Common myeloid progenitor, CD34-positive (primary cell): ENCODE measurements at regions not wholly inside any gene's neighbourhood (a gene's known extent, or its start where the extent isn't known, plus 50 kb on each side); places are given as distances from the start of the nearest gene placed in this dataset.

Experiments used
- CTCF ChIA-PET: fragments of 350-600 bp; sonication (Branson Sonifier 250); formaldehyde crosslinking; loops from one replicate; lab custom pipeline; 2021; ENCODE audit warnings: antibody characterized with exemption; lab: Charles Lee
- POLR2A ChIA-PET: fragments of 350-600 bp; sonication (Branson Sonifier 250); formaldehyde crosslinking; loops from one replicate; lab custom pipeline; 2021; ENCODE audit warnings: antibody characterized with exemption; lab: Charles Lee
- DNase-seq, 3 donors: peaks; one replicate each; pipeline versions ENCODE4 v3.0.0 to v3.0.0-alpha.2; 2013
- H3K27ac ChIP-seq, 2 experiments: 1 replicate in 1 of 2; 2 replicates in 1 of 2; pipeline ENCODE4 v1.7.0; 2013; ENCODE audit warnings: inconsistent platforms in 2 of 2, low read length in 2 of 2, mild to moderate bottlenecking in 2 of 2, low read depth in 1 of 2, moderate library complexity in 1 of 2; ENCODE audit not compliant: severe bottlenecking in 2 of 2, insufficient read depth in 1 of 2, poor library complexity in 1 of 2
- H3K27me3 ChIP-seq, 5 experiments: replicated peaks in 2 of 5; 1 replicate in 3 of 5; 2 replicates in 2 of 5; pipeline versions ENCODE4 v1.6.1 to v1.7.0; 2013; ENCODE audit warnings: low read length in 4 of 5, mild to moderate bottlenecking in 2 of 5, moderate library complexity in 2 of 5, inconsistent platforms in 1 of 5; ENCODE audit not compliant: insufficient read depth in 5 of 5, control insufficient read depth in 4 of 5
- H3K36me3 ChIP-seq, 4 experiments: 1 replicate in 2 of 4; 2 replicates in 2 of 4; pipeline versions ENCODE4 v1.6.1 to v1.7.0; 2013; ENCODE audit warnings: low read length in 3 of 4, control low read depth in 1 of 4, mild to moderate bottlenecking in 1 of 4; ENCODE audit not compliant: control insufficient read depth in 4 of 4, insufficient read depth in 4 of 4
- H3K4me1 ChIP-seq, 4 experiments: 1 replicate in 3 of 4; 2 replicates in 1 of 4; pipeline versions ENCODE4 v1.6.1 to v1.7.1; 2013; ENCODE audit warnings: low read length in 3 of 4, mild to moderate bottlenecking in 3 of 4, control low read depth in 1 of 4, inconsistent platforms in 1 of 4, moderate library complexity in 1 of 4; ENCODE audit not compliant: control insufficient read depth in 4 of 4, insufficient read depth in 4 of 4; ENCODE audit errors: control extremely low read depth in 1 of 4
- H3K4me3 ChIP-seq, 7 experiments: 1 replicate in 4 of 7; 2 replicates in 3 of 7; pipeline versions ENCODE4 v1.5.1 to v1.7.0; 2013; ENCODE audit warnings: mild to moderate bottlenecking in 7 of 7, low read length in 6 of 7, moderate library complexity in 6 of 7, inconsistent platforms in 2 of 7, low read depth in 2 of 7, control low read depth in 1 of 7; ENCODE audit not compliant: insufficient read depth in 4 of 7, control insufficient read depth in 1 of 7; ENCODE audit errors: extremely low read depth in 1 of 7
- H3K9me3 ChIP-seq, 5 experiments: 1 replicate in 4 of 5; 2 replicates in 1 of 5; pipeline versions ENCODE4 v1.6.1 to v1.7.1; 2013; ENCODE audit warnings: low read length in 4 of 5, mild to moderate bottlenecking in 2 of 5, inconsistent platforms in 1 of 5, low read depth in 1 of 5, moderate library complexity in 1 of 5; ENCODE audit not compliant: control insufficient read depth in 4 of 5, insufficient read depth in 2 of 5; ENCODE audit errors: control extremely low read depth in 1 of 5
- WGBS: methylation state at CpG from one replicate; pipeline ENCODE4 v1.1.5; 2013; ENCODE audit not compliant: insufficient coverage; 5-methylcytosine and 5-hydroxymethylcytosine counted together

DNA sequence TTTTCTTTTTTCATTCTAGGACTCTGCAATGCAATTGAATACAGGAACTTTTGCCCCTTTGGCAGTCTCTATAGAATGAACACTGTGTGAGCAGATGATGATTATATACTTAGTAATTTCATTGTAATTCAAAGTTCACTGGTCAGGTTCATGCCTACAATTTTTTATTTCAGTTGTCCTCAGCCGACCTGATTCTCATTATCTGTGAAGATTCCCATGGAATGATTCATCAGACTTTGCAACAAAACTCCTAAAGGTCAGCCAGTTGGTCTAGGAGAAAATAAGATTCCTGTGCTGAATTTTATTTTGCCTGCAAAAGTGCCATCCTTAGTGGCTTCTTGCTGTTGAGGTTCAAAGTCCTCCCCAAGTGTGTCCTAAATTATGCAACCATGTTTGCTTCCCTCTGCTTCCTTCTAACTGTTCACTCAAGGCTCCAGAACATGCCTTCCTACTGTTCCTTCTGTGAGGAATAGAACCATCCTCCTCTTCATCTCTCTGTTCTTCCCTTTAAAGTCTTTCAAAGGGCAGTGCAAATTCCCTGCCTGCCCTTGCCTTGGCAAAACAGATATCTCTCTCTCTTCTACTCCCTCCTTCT lies 194.2 kb upstream of the CNR1 start:
- H3K36me3 ChIP-seq: no peaks in the 10 kb centered on the region
- ChIA-PET POLR2A (no interaction called here), CTCF (no interaction called here)
- no peaks in the 10 kb centered on the region for H3K9me3 ChIP-seq
- no peaks in the 10 kb centered on the region for H3K4me1 ChIP-seq
- no peak for DNase-seq
- H3K27ac ChIP-seq: no peak overlapping the region
- H3K4me3 ChIP-seq: no peak overlapping the region
- 100% methylated on average over 1 of the region's 1 CpG for WGBS
- H3K27me3 ChIP-seq: no peaks in the 10 kb centered on the region

DNA sequence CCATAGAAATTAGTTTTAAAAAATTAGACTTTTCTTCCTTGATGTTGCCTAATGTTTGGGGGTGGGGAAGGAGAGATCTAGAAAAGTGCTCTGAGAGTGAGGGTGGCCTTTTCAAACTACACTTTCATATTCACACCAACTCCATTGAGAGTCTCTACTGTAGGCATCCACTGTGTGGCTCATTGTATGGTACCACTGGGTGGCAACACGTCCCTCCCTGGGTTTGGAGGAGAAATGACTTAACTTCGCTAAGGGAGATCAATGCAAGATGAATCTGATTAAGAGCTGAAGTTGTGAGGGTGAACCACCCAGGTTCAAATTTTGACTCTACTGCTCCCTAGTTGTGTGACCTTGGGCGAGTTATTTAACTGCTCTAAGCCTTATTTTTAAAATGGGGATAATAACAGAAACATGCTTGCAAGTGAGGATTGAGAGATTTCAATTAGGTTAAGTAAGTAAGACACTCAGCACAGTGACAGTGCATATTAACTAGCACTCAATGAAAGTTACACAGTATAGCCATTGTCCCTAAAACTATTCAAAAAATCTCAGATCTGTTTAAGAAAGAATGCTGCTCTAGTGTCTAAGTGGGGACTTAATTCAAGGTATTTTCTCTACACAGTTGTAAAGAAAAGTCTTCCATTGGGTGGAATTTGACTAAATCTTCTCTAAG lies 193.5 kb upstream of the CNR1 start:
- no peak overlapping the region for H3K27ac ChIP-seq
- H3K36me3 ChIP-seq: no peaks in the 10 kb centered on the region
- ChIA-PET CTCF (no interaction called here), POLR2A (no interaction called here)
- H3K27me3 ChIP-seq: no peaks in the 10 kb centered on the region
- no peak for DNase-seq
- 89% methylated on average over 2 of the region's 3 CpGs for WGBS
- H3K9me3 ChIP-seq: no peaks in the 10 kb centered on the region
- no peak overlapping the region for H3K4me3 ChIP-seq
- no peaks in the 10 kb centered on the region for H3K4me1 ChIP-seq

DNA sequence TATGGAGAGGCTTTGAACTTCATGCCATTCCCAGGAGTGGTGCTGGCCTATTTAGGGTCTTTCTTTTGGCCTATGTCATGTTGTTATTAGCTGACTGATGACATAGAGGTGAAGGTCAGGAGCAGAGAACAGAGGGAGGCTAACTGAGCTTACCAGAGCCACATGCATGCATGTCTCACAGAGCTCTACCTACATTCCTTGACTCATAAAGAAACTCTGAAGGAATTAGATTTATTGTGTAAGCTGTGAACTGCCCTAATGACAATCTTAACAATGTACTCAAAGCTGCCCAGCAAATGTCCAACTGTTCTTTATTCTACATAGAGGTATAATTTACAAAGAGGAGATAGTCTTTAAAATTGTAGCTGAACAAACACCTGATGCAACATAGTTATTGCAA lies 192.7 kb upstream of the CNR1 start:
- no peaks in the 10 kb centered on the region for H3K36me3 ChIP-seq
- ChIA-PET CTCF (no interaction called here), POLR2A (no interaction called here)
- no peaks in the 10 kb centered on the region for H3K4me1 ChIP-seq
- no peak overlapping the region for H3K27ac ChIP-seq
- no peak for DNase-seq
- no peaks in the 10 kb centered on the region for H3K9me3 ChIP-seq
- H3K27me3 ChIP-seq: no peaks in the 10 kb centered on the region
- no peak overlapping the region for H3K4me3 ChIP-seq

DNA sequence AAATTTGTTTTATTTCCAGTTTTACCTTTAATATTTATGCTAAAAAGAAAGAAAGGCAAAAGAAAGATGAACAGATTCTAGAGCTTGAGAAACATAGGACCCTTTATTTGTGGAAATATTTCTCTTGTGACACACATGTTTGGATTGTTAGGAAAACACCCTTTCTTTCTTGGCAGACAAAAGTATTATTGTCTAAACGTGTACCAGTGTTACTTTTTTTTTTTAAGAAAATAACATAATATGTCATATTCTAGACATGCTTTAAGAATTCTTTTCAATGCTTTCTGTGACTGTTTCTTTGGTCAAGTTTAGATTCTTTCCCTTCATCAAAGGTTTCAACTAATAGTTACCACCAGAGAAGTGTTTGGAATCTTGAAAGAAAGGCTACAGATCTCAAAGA lies 183.4 kb upstream of the CNR1 start:
- Histone ChIP-seq H3K27ac (no peak overlapping the region), H3K4me3 (no peak overlapping the region), H3K36me3 (no peaks in the 10 kb centered on the region), H3K9me3 (peaks cover 0 to 7% (median 1%) of the 10 kb centered on the region in 5 experiments), H3K27me3 (no peaks in the 10 kb centered on the region), H3K4me1 (no peaks in the 10 kb centered on the region)
- no CpG with 5 or more reads among the region's 1 CpG for WGBS
- DNase-seq: no peak
- ChIA-PET CTCF (no interaction called here), POLR2A (no interaction called here)

DNA sequence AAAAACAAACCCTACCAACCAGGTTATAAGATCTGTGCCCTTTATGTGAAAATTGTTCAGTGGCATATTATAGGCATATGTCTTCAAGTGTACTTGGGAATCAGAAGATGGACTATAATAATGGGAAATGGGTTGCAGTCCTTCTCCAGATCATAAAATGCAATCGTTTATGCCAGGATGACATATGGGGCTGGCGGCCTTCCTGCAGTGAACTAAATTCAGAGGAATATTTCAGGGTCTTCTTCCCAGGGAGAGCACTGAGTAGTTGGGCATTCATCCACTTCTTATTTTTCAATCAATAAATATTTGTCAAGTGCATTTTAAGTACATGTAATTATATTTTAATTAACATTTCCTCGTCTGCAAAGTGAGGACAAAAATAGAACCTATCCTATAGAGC lies 176.2 kb upstream of the CNR1 start:
- Histone ChIP-seq H3K4me1 (no peaks in the 10 kb centered on the region), H3K27ac (no peak overlapping the region), H3K9me3 (peaks cover 0 to 1% (median 0%) of the 10 kb centered on the region in 5 experiments), H3K36me3 (no peaks in the 10 kb centered on the region), H3K4me3 (no peak overlapping the region), H3K27me3 (no peaks in the 10 kb centered on the region)
- DNase-seq: no peak
- WGBS: 100% methylated on average over 1 of the region's 3 CpGs
- CTCF ChIA-PET: no interaction called here
- POLR2A ChIA-PET: no interaction called here

DNA sequence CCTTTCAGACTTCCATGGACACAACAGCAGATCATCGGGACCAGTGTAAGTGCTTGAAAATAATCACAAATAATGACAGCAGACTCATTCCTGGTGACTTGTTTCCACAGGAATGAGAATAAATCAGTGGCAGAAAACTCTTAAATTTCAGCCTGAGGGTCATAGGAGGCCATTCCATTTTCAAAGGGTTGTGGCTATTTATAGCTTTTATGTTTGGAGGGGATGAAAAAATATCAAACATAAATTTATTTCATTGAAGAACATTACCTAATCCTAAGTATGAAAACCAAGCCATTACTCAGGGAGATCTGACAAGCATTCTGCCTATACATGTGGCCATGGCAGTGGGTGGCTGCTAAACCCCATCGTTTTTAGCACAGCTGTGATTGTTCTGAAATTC lies 173.6 kb upstream of the CNR1 start:
- POLR2A ChIA-PET: no interaction called here
- H3K4me3 ChIP-seq: no peak overlapping the region
- 100% methylated on average over 1 of the region's 2 CpGs for WGBS
- H3K27me3 ChIP-seq: no peaks in the 10 kb centered on the region
- no peaks in the 10 kb centered on the region for H3K36me3 ChIP-seq
- CTCF ChIA-PET: no interaction called here
- no peaks in the 10 kb centered on the region for H3K4me1 ChIP-seq
- H3K27ac ChIP-seq: no peak overlapping the region
- no peak for DNase-seq
- H3K9me3 ChIP-seq: peaks cover 0 to 4% (median 0%) of the 10 kb centered on the region in 5 experiments

DNA sequence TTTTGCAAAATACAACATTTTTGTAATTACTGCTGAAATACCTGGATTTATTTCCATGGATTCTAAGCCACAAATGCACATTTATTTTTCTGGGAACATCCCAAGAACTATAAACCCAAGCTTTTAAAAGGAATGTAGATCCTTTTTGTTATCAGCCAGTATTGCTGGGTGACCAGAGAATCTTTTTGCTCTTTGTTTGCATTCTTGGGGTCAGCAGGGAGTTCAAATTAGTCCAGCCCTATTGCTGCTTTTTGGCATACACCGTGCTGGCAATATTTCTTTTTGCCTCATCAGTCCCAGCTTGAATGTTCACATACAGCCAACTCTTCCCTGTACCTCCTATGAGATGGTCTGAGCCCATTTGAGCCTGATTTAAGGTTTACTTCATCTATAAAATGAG lies 155.2 kb upstream of the CNR1 start:
- Histone ChIP-seq H3K27ac (no peak overlapping the region), H3K36me3 (no peaks in the 10 kb centered on the region), H3K4me1 (no peaks in the 10 kb centered on the region), H3K4me3 (no peak overlapping the region), H3K9me3 (no peaks in the 10 kb centered on the region), H3K27me3 (peaks cover 0 to 3% (median 0%) of the 10 kb centered on the region in 5 experiments)
- ChIA-PET POLR2A (no interaction called here), CTCF (no interaction called here)
- DNase-seq: no peak
- 86% methylated on average over 1 of the region's 1 CpG for WGBS
